GM18517 (cell line): ENCODE measurements at regions not wholly inside any gene's neighbourhood (a gene's known extent, or its start where the extent isn't known, plus 50 kb on each side); places are given as distances from the start of the nearest gene placed in this dataset.
"Not testable (repeated sequence)": the region's sequence is repeated elsewhere in the genome, so short reads cannot be mapped to it uniquely, and the experiment has no call there.

Source experiments
- ATAC-seq: cut with Tn5 transposase; IDR thresholded peaks from one replicate; pipeline ENCODE4 v1.9.1; 2021; ENCODE audit warnings: mild to moderate bottlenecking, moderate library complexity; ENCODE audit not compliant: unreplicated experiment

DNA sequence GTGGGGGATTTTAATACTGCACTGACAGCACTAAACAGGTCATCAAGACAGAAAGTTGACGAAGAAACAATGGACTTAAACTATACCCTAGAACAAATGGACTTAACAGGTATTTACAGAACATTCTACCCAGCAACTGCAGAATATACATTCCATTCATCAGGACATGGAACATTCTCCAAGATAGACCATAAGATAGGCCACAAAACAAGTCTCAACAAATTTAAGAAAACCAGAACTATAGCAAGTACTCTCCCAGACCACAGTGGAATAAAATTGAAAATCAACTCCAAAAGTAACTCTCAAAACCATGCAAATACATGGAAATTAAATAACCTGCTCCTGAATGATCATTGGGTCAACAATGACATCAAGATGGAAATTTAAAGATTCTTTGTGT is 218.3 kb downstream of the SYK start:
- ATAC-seq, result not testable (repeated sequence)

GRCh38 chr9:91021656-91022055 is 220.0 kb downstream of the SYK start:
- not testable (repeated sequence) for ATAC-seq

DNA sequence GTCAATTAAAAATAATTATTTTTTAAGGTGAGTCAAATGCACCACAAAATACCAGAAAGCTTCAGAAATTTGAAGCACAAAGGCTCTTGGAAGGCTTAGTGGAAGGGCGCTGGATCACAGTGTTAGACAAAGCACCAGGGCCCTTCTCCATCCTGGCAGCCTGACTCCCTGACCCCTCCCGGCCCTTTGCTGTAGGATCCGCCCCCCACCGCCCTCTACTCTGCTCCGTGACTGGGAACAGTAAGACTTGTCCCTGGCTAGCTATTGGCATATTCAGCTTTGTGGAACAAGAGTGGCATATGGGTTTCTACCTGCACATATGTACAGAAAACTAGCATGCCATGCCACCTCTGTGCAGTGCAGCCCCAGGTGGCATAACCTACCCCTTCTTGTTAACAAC is 222.1 kb downstream of the SYK start:
- ATAC-seq, result no peak

GRCh38 chr9:91024841-91025240 is 223.2 kb downstream of the SYK start:
- ATAC-seq, result no peak

DNA sequence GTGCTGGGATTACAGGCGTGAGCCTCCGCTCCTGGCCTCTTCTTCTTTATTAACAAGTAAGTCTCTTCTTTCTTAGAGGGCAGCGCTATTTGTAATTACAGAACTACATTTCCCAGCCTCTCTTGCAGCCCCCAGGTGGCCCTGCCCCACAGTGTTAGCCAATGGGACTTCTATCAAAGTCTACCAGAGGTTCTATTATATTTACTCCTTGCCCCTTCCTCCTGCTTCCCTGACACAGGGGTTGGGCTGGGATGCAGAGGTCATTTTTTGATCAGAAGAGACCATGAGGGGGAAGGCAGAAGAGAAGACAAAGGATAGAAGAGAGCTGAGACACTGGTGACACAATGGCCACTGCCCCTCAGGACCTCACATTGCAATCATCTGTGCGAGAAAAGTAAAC is 224.2 kb downstream of the SYK start:
- no peak for ATAC-seq

GRCh38 chr9:91026266-91026665 is 224.6 kb downstream of the SYK start:
- ATAC-seq, result no peak

DNA sequence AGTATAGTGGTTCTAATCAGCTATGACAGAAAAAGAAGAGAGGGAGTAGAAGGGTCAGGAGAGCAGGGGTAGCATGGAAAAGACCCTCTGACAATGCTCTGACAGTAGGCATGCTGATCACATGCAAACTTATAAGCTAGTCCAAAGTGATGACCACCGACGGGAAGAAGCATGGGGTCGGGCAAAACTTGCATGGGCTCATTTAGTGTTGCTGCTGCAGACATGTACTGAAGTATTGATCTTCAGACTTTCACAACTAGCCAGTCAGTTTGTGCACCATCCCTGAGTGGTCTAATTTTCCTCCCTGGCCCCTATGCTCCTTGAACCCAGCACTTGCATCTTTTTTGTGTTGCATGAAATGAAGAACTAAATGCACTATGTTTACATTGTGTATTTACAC is 225.4 kb downstream of the SYK start:
- ATAC-seq, result no peak

DNA sequence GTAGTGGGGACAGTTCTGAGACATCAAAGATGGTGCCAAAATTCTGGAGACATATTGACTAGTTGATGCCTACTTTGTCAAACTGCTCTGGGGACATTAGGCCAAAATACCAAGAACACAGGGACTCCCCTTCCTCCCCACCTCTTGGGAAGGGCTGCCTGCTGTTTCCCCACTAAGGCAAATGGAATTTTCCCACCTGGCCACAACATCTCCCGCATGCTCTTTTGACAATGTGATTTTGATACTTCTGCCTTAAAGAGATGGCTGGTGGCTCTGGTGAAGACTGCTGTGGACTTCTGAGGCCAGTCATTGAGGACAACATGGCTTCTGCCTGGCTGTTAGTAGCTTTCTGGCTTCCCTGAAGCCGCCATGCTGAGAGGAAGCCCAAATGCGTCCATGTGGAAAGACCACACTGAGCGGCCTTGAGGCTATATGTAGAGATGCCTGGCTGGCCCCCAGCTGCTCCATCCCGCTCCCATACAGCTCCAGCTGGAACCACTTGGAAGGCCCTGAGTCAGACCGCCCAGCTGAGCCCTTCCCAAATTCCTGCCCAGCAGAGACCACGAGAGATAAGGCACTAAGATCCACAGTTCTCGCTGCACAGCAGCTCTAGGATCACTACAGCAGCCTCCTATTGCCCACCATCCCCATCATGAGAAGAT is 226.7 kb downstream of the SYK start:
- ATAC-seq, result no peak

- ATAC-seq, result no peak
Observed at GRCh38 chr9:91029650-91030361, 228.2 kb downstream of the SYK start.

DNA sequence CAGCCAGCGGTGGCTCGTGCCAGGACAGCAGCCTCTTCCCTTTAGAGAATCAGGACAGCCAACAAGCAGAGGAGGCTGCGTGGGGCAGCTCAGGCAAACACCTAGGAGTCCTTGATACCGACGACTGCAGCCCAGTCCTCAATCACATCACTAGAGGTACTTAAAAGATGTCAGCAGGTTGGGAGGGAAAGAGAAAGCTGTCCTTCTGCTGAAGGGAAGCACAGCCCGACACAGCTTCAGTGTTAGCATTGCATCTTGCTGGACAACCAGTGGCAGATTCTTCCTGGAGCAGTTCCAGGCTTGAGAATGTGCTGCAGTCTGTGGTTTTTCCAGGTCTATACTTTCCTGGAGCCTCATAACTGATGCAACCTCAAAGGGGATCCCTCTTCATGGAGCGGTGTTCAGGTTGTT is 230.5 kb downstream of the SYK start:
- ATAC-seq, result no peak

- no peak for ATAC-seq
Observed at GRCh38 chr9:91033270-91033669, 231.7 kb downstream of the SYK start.

DNA sequence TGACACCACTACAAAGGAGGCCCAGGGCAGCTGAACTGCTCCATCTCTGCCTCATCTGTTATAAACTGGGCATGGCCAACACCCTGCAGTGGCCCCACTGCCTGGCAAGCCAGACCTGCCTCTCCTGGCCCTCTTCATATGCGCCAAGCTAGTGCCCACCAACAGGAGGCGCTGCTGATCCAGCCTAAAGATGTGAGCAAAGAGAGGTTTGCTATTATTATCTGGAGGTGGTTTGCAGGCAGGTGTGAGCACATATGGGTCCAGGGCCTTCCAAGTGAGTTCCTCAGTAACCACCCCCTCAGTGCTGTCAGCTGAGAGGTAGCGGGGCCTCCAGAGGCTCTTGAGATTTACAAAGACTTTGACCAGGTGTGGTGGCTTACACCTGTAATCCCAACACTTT is 232.2 kb downstream of the SYK start:
- ATAC-seq, result no peak

- no peak for ATAC-seq
Observed at GRCh38 chr9:91034521-91034920, 232.9 kb downstream of the SYK start.

GRCh38 chr9:91034976-91035824 is 233.6 kb downstream of the SYK start:
- ATAC-seq, result no peak

DNA sequence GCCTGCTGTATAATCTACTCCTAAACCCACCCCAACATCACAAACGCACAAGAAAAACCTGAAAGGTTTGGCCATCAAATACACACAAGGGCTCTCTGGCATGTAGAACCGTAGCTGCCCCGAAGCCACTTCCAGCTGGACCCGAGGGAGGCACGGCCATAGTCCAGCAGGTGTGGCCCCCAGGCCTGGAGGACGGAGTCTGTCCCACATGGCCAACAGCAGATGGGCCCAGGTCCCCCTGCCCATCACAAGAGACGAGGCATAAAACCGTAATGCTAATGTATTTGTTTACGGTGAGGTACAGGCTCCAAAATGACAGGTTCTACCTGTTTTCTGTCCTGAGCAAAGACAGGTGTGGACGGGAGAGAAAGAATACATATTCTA is 234.2 kb downstream of the SYK start:
- ATAC-seq, result no peak

DNA sequence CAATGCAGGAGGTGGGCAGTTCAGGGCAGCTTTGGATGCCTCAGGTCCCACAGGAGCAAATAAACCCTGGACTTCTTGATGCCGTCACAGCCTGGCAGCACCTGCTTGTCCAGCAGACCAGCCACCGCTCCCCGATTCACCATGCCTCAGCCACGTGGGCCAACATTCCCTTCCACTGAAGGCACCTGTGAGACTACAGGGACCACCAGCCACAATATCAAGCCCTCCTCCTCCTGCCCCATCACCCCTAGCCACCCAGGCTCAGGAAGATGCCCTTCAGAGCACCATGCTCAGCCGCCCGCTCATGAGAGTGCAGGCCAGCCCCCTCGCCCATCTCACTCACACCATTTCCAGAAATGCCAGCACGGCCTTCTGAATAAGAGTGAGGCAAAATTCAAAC is 234.7 kb downstream of the SYK start:
- ATAC-seq, result no peak

GRCh38 chr9:91036826-91037510 is 235.3 kb downstream of the SYK start:
- ATAC-seq, result no peak

DNA sequence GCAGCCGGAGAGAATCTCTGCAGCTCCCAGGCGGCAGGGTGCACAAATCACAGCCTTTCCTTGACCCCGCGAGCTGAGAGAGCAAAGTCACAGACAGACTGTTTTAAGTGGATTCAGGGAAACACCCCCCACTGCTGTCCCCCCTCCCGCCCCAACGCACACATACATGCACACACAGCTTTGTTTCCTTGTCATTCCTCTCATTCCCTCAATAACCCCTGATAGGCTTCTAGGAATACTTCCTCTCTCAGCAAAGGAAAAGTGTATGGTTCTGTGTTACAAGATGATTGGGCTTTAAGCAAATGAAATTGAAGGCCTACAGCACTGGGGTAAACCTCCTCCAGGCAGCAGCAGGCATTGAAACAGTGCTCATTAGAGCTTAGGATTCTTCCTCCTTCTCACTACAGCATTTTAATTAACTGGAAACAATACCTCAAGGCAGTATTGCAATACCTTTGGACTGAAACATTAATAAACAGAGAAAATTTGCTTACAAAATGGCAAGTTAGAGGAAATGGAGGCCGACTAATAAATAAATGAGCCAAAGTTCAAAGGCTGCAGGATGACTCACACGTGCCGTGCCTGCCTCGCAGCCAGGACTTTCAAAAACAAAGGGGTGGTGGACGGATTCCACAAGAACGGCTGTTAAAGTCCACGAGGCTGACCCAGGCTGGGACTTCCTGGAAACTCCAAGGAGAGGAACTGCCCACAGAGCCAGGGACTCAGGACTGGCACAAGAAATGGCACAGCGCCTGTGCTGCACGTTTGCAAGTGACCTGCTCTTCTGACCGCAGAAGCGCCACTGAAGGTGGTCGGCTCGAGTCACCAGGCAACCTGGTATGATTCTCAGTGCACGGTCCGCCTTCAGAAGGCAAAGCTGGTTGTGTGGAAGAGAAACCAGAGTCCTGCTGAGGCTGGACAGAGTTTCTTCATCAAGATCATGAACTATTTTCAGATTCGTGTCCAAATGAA is 236.2 kb downstream of the SYK start:
- ATAC-seq, result no peak

GRCh38 chr9:91038483-91039124 is 237.0 kb downstream of the SYK start:
- ATAC-seq, result no peak
